ENCODE measurements at regions not wholly inside any gene's neighbourhood (a gene's known extent, or its start where the extent isn't known, plus 50 kb on each side); places are given as distances from the start of the nearest gene placed in this dataset.

DNA sequence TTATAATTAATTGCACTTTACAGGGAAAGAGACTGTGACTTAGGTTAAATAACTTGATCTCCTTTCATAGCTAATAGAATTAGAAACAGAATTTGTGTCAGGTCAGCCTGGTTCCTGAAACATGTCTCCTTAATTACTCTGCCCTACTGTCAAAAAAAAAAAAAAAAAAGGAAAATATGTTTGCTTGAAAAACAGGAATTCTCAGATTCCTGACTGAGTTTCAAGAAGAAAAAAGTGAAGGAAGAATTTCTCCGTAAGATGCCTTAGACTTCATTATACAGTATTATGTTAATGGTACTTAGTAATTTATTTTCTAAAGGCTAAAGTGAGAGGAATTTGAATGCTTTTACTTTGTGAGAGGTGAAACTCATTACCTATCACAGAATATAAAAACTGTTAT is 118.4 kb upstream of the REG3G start:
- ATAC-seq = no peak
- DNase-seq (ENCODE audit: low spot score) = no peak

DNA sequence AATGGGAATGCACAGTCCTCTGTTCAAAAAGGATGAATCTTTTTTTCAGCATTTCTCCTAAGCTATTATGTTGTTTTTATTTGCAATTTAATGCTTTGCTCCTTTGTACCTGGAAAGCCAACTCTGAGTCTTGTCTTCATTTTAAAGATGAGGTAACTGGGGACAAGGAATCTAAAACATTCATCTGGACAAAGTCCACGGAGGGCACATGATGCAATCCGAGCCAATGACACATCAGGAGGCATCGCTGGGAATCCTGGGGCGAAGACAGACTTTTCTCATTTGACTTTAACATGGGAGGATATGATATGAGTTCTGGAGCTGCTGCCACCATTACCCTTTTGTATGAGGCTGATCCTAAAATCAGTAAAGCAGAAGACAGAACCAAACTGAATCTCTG is 116.5 kb upstream of the REG3G start:
- DNase-seq (ENCODE audit: low spot score) (no peak), ATAC-seq (no peak)

DNA sequence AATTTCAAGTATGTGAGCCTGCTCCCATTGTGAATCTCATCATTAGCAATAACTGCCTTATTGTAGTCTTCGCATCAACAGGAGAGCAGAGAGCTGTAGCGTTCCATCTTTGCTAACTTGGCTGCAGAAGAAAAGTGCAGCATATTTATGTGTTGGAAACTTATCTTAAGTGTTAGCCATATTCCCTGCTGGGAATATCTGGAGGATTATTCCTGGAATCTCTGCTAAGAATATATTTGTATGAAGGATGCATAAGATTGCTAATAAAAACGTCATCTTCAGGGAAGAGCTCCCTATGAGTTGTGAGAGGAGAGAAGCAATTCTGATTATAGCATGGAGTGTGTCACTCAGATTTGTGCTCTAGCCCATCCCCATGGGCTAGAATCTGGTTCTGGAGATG is 115.1 kb upstream of the REG3G start:
- no peak for ATAC-seq
- DNase-seq (ENCODE audit: low spot score) = no peak

DNA sequence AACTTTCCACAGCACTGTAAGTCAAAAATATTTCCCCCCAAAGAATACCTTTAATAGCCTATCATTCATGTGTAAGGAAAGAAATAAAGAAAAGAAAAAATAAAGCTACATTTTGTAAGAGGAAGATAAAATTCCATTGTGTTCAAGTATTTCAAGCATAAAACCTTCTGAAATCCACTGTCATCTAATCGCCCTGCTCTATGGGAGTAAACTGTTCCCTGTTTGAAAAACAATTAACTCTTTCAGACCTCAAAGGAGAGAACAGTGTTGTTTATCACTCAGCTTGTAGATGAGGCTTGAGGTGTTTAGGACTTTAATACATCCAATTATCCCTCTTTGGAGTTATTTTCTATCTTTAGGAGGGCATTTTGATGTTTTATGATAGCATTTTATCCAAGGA is 112.2 kb upstream of the REG3G start:
- no peak for ATAC-seq
- DNase-seq (ENCODE audit: low spot score) = no peak

- no peak for ATAC-seq
- no peak for DNase-seq (ENCODE audit: low spot score)
Observed at GRCh38 chr2:78925258-78925657, 100.2 kb upstream of the REG3G start.

DNA sequence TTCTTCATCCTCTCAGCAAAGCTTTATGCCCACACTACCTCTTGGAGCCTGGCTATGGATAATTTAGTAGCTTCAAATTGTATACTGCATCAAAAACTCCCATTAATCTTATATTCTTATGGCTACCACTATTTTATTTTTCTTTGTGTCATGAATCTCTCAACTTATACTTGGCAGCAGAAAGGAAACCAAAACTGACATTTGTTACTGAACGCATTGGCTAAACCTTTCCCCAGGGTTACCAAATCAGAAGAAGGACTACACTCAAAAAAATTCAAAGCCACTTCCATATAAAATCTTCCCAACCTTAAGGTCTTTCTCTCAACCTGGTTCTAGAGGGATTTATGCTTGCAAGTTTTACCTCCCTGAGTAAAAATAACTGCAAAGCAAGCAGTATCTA is 97.0 kb upstream of the REG3G start:
- DNase-seq (ENCODE audit: low spot score) (no peak), ATAC-seq (no peak)

GRCh38 chr2:78940998-78941397 is 84.5 kb upstream of the REG3G start:
- DNase-seq (ENCODE audit: low spot score) = no peak

GRCh38 chr2:78941751-78942150 is 83.8 kb upstream of the REG3G start:
- no peak for ATAC-seq
- DNase-seq (ENCODE audit: low spot score) = no peak

More at GRCh38 chr2:78940998-78941397, 84.5 kb upstream of the REG3G start:
- no peak for ATAC-seq

DNA sequence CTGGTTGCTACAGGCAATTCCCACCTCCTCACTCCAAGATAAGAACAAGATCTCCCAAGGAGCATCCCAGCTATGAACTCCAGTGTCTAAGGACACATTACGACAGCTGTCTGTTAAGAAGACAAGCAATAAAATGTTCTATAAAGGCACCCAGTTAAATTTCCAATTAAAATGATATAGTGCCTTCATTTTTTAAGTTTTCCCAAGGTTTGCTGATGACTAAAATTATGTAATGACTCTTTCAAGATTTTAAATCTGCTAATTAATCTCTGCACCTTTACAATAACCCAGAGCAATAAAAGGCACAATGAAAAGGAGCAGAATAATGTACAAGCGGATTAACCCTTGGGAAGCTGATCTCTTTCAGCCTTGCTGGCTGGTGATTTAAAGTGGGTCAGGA is 61.6 kb upstream of the REG3G start:
- ATAC-seq (no peak), DNase-seq (ENCODE audit: low spot score) (no peak)

DNA sequence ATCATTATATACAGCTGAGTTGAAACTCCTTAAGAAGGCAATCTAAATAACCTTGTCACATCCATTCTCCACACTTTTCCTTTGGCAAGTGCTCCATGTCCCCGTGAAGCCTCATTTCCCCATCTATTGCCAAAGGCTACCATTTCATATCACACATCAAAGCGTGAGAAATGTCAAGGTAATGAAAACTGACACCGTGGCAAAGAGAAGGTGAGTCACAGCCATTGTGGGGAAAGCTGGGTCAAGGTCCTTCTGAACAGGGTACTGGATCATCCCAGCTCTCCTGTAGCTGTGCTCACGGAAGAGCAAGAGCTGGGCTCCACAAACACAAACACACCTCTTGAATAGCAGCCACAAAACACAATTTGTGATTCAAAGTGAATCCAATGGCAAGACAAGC is 58.2 kb upstream of the REG3G start:
- DNase-seq (ENCODE audit: low spot score) = no peak
- no peak for ATAC-seq

DNA sequence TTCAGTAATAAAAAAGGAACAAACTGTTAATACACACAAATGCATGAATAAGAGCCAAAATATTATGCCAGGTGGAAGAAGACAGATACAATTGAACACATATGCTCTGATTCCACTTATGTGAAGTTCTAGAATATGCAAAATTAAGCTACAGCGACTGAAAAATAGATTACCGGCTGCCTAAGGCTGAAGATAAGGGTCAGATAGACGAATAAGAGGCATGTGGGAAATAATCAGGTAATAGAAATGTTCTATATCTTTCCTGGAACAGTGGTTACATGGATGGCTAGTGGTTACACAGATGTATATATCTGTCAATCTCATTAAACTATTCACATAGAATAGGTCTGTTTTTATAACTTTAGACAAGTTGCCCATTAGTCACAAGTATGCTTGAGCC is 51.9 kb upstream of the REG3G start:
- ATAC-seq (no peak), DNase-seq (ENCODE audit: low spot score) (no peak)

Measured in left lobe of liver (tissue), 2 donors.